NCI-H748 (cell line): ENCODE measurements at regions not wholly inside any gene's neighbourhood (a gene's known extent, or its start where the extent isn't known, plus 50 kb on each side); places are given as distances from the start of the nearest gene placed in this dataset.
A peak's percentile ranks its signal among the peaks of the same experiment; 100 is the strongest.
"Not testable (repeated sequence)": the region's sequence is repeated elsewhere in the genome, so short reads cannot be mapped to it uniquely, and the experiment has no call there.

Experiments used
- DNase-seq: peaks from one replicate; lab custom pipeline; 2025; ENCODE audit not compliant: unreplicated experiment; lab: John Stamatoyannopoulos, UW

- DNase-seq: peak; percentile 84
These were observed 289.4 kb upstream of the DAB2 start for GRCh38 chr5:39714036-39714698.

DNA sequence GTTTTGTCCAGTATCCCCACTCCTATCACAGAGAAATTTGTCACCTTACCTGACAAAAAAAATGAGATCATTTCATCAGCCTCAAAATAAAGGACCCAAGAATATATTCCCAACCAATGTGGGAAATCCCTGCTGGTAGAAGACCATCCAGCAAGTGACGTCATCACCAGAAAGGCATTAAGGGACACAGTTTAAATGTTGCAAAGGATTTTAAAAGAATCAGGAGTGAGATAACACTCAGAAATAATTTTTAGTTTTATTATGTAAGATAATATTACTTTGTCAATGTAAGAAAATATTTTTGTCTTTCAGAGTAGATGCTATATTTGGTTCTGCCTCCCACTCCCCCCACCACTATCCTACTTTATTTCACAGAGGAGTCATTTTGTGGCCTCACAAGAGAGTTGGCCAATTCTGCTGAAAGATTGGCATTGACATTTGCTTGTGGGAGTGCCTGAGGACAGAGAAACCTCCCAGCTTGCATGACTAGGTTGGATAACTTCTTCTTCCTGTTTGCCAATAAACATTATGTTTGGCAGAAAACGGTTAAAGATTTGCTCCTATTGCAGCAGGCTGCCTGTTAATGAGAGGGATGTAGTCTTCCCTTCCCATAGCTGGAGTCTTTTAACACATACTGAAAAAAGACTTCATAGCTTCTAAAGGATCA lies 288.6 kb upstream of the DAB2 start:
- peak; percentile 34 for DNase-seq

- DNase-seq: peak; percentile 42
These were observed 287.8 kb upstream of the DAB2 start for GRCh38 chr5:39712316-39713249.

GRCh38 chr5:39711821-39712220 lies 287.0 kb upstream of the DAB2 start:
- no peak for DNase-seq

DNA sequence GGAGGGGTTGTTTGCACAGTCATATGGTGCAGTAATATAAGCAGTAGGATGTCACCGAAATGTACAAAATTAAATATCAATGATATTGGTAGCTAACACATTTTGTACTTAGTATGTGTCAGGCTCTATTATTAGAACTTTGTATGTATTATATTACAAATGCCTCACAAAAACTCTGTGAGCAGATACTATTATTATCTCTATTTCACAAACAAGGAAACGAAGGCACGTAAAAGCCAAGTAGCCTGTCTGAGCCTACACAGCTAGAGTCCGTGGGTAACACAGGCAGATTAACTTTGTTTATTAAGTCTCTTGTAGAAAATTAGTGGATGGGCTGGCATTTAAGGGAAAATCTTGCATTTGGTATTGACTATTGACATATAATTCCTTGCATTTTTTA lies 284.3 kb upstream of the DAB2 start:
- no peak for DNase-seq

DNA sequence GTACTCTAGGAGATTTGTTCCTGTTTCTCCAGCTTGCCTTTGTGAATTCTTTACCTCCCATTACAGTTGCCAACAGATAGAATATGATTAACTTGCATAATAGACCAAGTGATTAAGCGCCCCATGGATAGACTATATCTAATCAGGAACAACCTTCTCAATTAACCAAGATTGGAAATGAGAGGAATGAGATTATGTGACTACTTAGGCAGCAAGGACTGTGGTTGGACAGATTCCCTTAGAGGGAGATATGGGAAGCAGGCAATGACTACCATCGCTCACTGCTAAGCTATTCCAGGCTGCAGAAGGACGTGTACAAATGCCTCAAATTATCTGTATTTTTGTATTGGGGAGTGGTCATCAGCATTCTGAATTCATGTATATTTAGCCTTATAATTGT lies 278.1 kb upstream of the DAB2 start:
- DNase-seq: no peak

- DNase-seq: no peak
These were observed 275.7 kb upstream of the DAB2 start for GRCh38 chr5:39700523-39700922.

DNA sequence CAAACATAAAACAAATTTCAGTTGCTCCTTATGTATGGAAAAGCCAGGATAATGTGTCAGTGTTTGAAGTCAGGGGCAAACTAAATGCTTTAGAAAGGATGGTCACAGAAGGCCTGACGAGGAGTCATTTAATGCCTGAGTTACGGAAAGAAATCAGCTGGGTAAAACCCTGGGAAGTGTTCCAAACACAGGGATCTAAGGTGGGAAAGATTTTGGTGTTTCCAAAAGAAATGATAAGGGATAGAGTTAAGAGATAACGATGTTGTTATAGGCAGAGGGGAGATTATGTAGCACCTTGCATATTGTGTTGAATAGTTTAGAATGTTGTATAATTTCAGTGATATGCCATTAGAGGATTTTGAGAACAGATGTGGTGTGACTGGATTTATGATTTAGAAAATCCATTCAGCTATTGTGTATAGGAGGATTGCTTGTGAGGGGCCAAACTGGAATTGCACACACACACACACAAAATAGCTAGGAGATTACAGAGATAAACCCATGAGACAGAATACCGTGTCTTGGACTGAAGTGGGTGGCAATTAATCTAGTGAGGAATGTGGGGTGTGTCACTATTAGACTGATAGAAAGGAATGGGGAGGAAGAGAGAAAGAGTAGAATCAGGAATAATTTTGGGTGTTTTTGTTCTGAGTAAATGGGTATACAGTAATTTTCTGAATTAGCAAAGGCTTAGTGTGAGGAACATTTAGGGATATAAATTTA lies 274.2 kb upstream of the DAB2 start:
- no peak for DNase-seq

GRCh38 chr5:39697881-39698280 lies 273.1 kb upstream of the DAB2 start:
- DNase-seq: no peak

GRCh38 chr5:39696672-39697398 lies 272.1 kb upstream of the DAB2 start:
- no peak for DNase-seq

GRCh38 chr5:39691993-39692392 lies 267.2 kb upstream of the DAB2 start:
- peak; percentile 27 for DNase-seq

DNA sequence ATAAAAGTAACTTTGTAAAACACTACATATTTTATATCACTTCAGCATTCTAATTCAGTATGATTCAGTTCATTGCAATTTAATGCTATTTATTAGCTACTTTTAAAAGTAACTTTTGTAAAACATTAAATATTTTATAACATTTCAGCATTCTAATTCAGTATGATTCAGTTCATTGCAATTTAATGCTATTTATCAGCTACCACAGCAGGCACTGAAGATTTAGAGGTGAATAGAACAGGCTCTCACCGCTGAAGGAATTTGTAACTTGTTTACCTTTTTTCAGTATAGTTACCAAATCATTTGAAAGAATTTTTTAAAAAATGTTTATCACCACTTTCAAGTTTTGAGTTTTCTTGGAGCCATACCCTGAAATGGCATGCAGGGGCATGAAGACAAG lies 266.4 kb upstream of the DAB2 start:
- no peak for DNase-seq

DNA sequence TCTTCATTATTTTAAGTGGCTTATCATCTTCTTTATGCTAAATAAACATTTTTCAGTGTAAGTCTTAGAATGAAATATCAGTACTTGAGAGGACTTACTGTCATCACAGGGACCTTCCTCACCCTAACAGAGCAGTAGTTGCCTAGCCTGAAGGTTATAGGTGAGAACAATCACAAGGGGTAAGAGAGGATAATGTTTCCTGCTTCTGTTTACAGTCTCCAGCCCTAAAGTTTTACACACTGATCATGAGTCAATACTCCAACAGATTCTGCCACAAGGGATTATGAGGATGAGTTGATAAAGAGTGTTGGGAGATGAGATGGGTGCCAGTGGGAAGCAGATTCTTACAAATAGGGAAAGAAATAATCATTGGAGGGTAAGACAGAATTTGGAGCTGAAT lies 265.1 kb upstream of the DAB2 start:
- no peak for DNase-seq

DNA sequence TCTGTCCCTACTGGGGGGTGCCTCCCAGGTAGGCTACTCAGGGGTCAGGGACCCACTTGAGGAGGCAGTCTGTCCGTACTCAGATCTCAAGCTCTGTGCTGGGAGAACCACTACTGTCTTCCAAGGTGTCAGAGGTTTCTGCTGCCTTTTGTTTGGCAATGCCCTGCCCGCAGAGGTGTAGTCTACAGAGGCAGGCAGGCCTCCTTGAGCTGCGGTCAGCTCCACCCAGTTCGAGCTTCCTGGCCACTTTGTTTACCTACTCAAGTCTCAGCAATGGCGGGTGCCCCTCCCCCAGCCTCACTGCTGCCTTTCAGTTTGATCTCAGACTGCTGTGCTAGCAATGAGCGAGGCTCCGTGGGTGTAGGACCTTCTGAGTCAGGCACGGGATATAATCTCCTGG lies 263.1 kb upstream of the DAB2 start:
- not testable (repeated sequence) for DNase-seq

DNA sequence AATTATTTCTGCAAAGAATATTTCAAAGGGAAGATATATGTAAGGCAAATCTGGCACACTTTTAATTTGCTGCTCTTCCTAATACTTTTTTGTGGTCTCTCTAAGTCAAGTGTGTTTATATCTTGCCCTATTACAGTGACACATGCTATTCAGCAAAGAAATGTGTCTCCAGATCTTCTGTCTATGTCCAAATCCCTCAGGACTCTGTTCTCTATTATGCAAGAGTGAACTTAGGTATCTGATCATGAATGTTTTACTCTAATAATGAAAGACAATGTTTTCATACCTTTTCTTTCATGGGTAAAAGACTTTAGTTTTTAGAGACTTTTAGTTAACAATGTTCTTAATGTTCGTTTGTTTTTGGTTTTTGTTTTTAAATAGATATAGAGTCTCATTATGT lies 255.4 kb upstream of the DAB2 start:
- no peak for DNase-seq

DNA sequence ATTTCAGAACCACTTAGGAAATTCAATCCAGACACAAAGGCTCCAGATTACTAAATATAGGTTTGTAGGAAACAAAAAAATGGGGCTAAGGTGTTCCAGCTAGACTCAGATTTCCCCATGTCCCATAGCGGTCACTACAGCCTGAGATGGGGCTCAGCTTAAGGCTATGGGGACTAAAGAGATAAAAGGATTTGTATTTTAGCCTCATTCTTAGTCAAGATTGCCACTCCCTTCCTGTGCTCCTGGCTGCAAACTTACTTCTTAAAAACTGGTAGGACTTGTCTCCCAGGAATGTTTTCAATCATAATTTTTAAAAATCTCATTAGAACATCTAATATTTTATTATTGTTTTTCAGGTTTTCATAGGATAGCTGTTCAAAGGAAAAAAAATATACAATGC lies 253.8 kb upstream of the DAB2 start:
- DNase-seq: no peak

DNA sequence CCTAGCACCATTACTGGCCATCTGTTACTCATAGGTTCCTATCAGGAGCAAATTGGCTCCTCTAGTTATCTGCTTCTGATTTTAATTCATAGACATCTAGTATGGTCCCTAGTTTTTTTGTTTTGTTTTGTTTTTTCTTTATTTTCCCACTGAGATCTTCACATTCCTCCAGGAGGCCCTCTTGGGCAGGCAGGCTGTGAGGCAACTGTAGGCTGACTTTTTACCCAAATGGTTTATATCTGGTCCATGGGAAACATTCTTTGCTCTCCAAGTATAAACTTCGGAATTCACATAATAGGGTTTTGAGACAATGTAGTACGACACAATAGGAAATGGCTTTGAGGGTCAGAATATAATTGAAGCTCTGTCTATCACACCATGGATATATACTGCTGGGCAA lies 250.9 kb upstream of the DAB2 start:
- DNase-seq: no peak

DNA sequence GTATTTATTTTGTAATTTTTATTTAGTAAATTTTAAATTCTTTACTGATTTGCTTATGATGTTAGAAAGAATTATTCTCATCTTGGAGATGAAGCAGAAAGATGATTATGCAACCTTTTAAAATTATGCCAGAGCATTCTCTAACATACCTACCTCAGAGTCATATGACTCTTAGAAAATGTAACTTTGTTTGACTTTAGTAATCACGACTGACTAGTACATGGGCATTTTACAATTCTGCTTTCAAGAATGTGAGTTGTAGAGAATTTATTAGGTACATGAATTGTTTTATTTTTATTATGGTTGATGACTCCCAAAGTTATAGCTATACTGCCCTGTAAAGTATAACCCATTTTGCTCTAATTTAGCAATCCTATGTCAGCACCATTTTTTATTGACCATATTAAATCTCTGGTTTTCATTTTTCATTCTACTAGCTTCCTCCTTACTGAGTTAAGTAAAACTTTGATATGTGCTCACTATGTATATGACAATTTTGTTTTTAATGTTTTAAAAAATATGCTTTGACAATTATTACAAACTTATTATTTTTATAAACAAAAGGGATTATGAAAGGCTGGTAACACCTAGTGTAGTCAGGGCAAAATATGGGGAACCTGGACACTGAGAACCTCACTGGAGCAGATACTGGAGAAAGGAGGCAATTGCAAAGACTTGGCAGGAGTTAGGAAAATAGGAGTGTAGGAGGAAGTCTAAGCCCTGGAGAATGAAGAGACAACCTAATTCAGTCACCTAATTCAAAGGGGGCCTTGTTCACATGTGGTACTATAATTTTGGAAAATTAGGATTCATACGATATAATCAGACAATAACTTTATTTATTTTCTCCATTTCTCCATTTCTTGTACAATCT lies 249.7 kb upstream of the DAB2 start:
- DNase-seq: no peak

GRCh38 chr5:39671561-39671961 lies 246.8 kb upstream of the DAB2 start:
- DNase-seq: no peak

GRCh38 chr5:39670955-39671354 lies 246.2 kb upstream of the DAB2 start:
- no peak for DNase-seq
